Erythroblast (primary cell): ENCODE measurements at regions not wholly inside any gene's neighbourhood (a gene's known extent, or its start where the extent isn't known, plus 50 kb on each side); places are given as distances from the start of the nearest gene placed in this dataset.

Experiments used
- GATA1 ChIP-seq: IDR thresholded peaks from 2 replicates; pipeline ENCODE4 v1.6.1; 2011; ENCODE audit warnings: low read depth, mild to moderate bottlenecking, control low read depth, low read length, moderate library complexity
- POLR2A ChIP-seq: IDR thresholded peaks from 2 replicates; pipeline ENCODE4 v1.6.1; 2011; ENCODE audit warnings: mild to moderate bottlenecking, low read length

- TF ChIP-seq POLR2A (no peak), GATA1 (no peak)
Observed at GRCh38 chr7:94296881-94297280, 97.8 kb upstream of the COL1A2 start.
